HFF-Myc (cell line): ENCODE measurements at regions not wholly inside any gene's neighbourhood (a gene's known extent, or its start where the extent isn't known, plus 50 kb on each side); places are given as distances from the start of the nearest gene placed in this dataset.

Experiments
- DNase-seq: peaks from one replicate; pipeline ENCODE4 v3.0.0-alpha.2; 2011; ENCODE audit warnings: low read depth; ENCODE audit errors: extremely low read depth
- H3K4me3 ChIP-seq: replicated peaks from 2 replicates; pipeline ENCODE4 v1.5.1; 2011; ENCODE audit warnings: low read depth, mild to moderate bottlenecking, control low read depth, low read length
- CTCF ChIP-seq: IDR thresholded peaks from 2 replicates; pipeline ENCODE4 v1.5.1; 2012; ENCODE audit warnings: mild to moderate bottlenecking, low read depth, low read length, control low read depth; ENCODE audit errors: missing control alignments

GRCh38 chr1:117753232-117753631 is 147.4 kb downstream of the TENT5C start:
- no peak for TF ChIP-seq CTCF
- DNase-seq, result no peak
- H3K4me3 ChIP-seq, result no peak overlapping the region

GRCh38 chr1:117753652-117754051 is 147.8 kb downstream of the TENT5C start:
- DNase-seq, result no peak
- no peak for TF ChIP-seq CTCF
- H3K4me3 ChIP-seq, result no peak overlapping the region

- H3K4me3 ChIP-seq, result no peak overlapping the region
- TF ChIP-seq CTCF, result peak; percentile 78
- DNase-seq, result no peak
These were observed 148.5 kb downstream of the TENT5C start for GRCh38 chr1:117754061-117754969.

GRCh38 chr1:117757668-117758067 is 151.8 kb downstream of the TENT5C start:
- no peak for TF ChIP-seq CTCF
- no peak overlapping the region for H3K4me3 ChIP-seq
- no peak for DNase-seq

GRCh38 chr1:117758444-117759316 is 152.8 kb downstream of the TENT5C start:
- H3K4me3 ChIP-seq, result no peak overlapping the region
- peak; percentile 75 for DNase-seq
- TF ChIP-seq CTCF, result peak; percentile 91

- no peak for DNase-seq
- no peak for TF ChIP-seq CTCF
- no peak overlapping the region for H3K4me3 ChIP-seq
These were observed 153.7 kb downstream of the TENT5C start for GRCh38 chr1:117759535-117759934.
